ENCODE measurements at regions not wholly inside any gene's neighbourhood (a gene's known extent, or its start where the extent isn't known, plus 50 kb on each side); places are given as distances from the start of the nearest gene placed in this dataset.

GRCh38 chr10:29712108-29712507 is 77.3 kb upstream of the SVIL start:
- TF ChIP-seq POLR2AphosphoS5 (IDR thresholded peaks at IDR 0.05), result no peak
- TF ChIP-seq POLR2A (IDR thresholded peaks at IDR 0.05), result no peak
